GM12891 (cell line): ENCODE measurements at regions not wholly inside any gene's neighbourhood (a gene's known extent, or its start where the extent isn't known, plus 50 kb on each side); places are given as distances from the start of the nearest gene placed in this dataset.

Source experiments
- PAX5 ChIP-seq: IDR thresholded peaks from 2 replicates; pipeline ENCODE4 v1.6.1; 2011; ENCODE audit warnings: low read length, moderate library complexity, mild to moderate bottlenecking; ENCODE audit not compliant: insufficient read depth, severe bottlenecking
- POLR2A ChIP-seq: IDR thresholded peaks from 2 replicates; pipeline ENCODE4 v1.6.1; 2011; ENCODE audit warnings: low read depth, low read length, control low read depth
- POLR2AphosphoS5 ChIP-seq: IDR thresholded peaks from 2 replicates; pipeline ENCODE4 v1.6.1; 2011; ENCODE audit warnings: low read depth, low read length, control low read depth
- POU2F2 ChIP-seq: IDR thresholded peaks from 2 replicates; pipeline ENCODE4 v1.6.1; 2011; ENCODE audit warnings: low read depth, mild to moderate bottlenecking, control low read depth, low read length, moderate library complexity
- SPI1 ChIP-seq: IDR thresholded peaks from 2 replicates; pipeline ENCODE4 v1.6.1; 2011; ENCODE audit warnings: low read depth, low read length, control low read depth
- TAF1 ChIP-seq: IDR thresholded peaks from 2 replicates; pipeline ENCODE4 v1.6.1; 2011; ENCODE audit warnings: low read depth, low read length, control low read depth

DNA sequence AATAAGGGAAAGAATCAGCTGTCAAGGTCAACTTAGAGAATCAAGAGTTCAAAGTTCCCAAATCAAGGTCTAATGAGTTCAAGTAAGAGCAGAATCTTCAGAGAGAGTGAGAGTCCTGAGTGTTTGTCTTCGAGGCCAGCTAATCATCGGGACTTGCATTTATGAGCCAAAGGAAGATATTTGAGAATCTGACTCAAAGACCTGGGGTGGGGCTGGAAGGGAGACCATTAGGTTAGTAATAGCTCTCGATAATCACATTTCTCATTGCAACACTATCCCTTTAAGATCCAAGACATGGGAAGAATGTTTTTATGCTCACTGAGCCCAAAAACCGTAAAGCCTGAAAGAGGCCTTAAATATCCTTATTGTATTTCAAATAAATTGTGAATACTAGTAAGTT, 72.0 kb upstream of the FSHR start:
- TF ChIP-seq POLR2A: no peak
- TF ChIP-seq POLR2AphosphoS5: no peak
- TF ChIP-seq SPI1: no peak
- TF ChIP-seq TAF1: no peak
- no peak for TF ChIP-seq PAX5
- TF ChIP-seq POU2F2: no peak
